ACC112 (cell line): ENCODE measurements at regions not wholly inside any gene's neighbourhood (a gene's known extent, or its start where the extent isn't known, plus 50 kb on each side); places are given as distances from the start of the nearest gene placed in this dataset.
"Not testable (repeated sequence)": the region's sequence is repeated elsewhere in the genome, so short reads cannot be mapped to it uniquely, and the experiment has no call there.

Experiments
- H2AFZ ChIP-seq: fragments of 200-600 bp; sonication (generic); one replicate; pipeline ENCODE4 v1.6.0; 2017; ENCODE audit warnings: antibody characterized with exemption, low read length; ENCODE audit not compliant: unreplicated experiment
- H3K27ac ChIP-seq: fragments of 200-600 bp; sonication (generic); 2 replicates; pipeline ENCODE4 v1.5.1; 2014; ENCODE audit warnings: low read depth, mild to moderate bottlenecking, antibody characterized with exemption, low read length, moderate library complexity
- H3K27me3 ChIP-seq: fragments of 200-600 bp; sonication (generic); 2 replicates; pipeline ENCODE4 v1.6.1; 2014; ENCODE audit warnings: mild to moderate bottlenecking, antibody characterized with exemption, low read length, moderate library complexity, mixed read lengths; ENCODE audit not compliant: insufficient read depth
- H3K36me3 ChIP-seq: fragments of 200-600 bp; sonication (generic); 2 replicates; pipeline ENCODE4 v1.6.1; 2016; ENCODE audit warnings: mild to moderate bottlenecking, antibody characterized with exemption, low read length, moderate library complexity, mixed read lengths; ENCODE audit not compliant: insufficient read depth
- H3K4me1 ChIP-seq: fragments of 200-600 bp; sonication (generic); one replicate; pipeline ENCODE4 v1.6.1; 2016; ENCODE audit warnings: low read length, mixed read lengths; ENCODE audit not compliant: insufficient read depth, unreplicated experiment, control insufficient read depth
- H3K4me3 ChIP-seq: fragments of 200-600 bp; sonication (generic); 2 replicates; pipeline ENCODE4 v1.5.1; 2014; ENCODE audit warnings: mild to moderate bottlenecking, low read depth, low read length
- H3K79me2 ChIP-seq: fragments of 200-600 bp; sonication (generic); one replicate; pipeline ENCODE4 v1.6.0; 2016; ENCODE audit warnings: low read length; ENCODE audit not compliant: control insufficient read depth, unreplicated experiment, insufficient read depth

GRCh38 chrY:7355891-7356290, 444.3 kb upstream of the AMELY start:
- H3K27me3 ChIP-seq, H3K36me3 ChIP-seq, H3K4me1 ChIP-seq, H3K27ac ChIP-seq, H3K79me2 ChIP-seq, H3K4me3 ChIP-seq, H2AFZ ChIP-seq: not testable (repeated sequence)

GRCh38 chrY:7344661-7345060, 433.1 kb upstream of the AMELY start:
- Histone ChIP-seq H3K4me1 (no peaks in the 10 kb centered on the region), H2AFZ (no peak overlapping the region), H3K27ac (peak overlapping the region; percentile 53), H3K36me3 (no peaks in the 10 kb centered on the region), H3K4me3 (no peak overlapping the region), H3K27me3 (no peaks in the 10 kb centered on the region), H3K79me2 (no peaks in the 10 kb centered on the region)

GRCh38 chrY:7343261-7343660, 431.7 kb upstream of the AMELY start:
- peak overlapping the region; percentile 52 for H3K27ac ChIP-seq
- H3K4me1 ChIP-seq, result no peaks in the 10 kb centered on the region
- no peak overlapping the region for H3K4me3 ChIP-seq
- H3K36me3 ChIP-seq, result no peaks in the 10 kb centered on the region
- no peaks in the 10 kb centered on the region for H3K79me2 ChIP-seq
- no peaks in the 10 kb centered on the region for H3K27me3 ChIP-seq
- no peak overlapping the region for H2AFZ ChIP-seq

- not testable (repeated sequence) for H2AFZ ChIP-seq, H3K79me2 ChIP-seq, H3K36me3 ChIP-seq
Observed at GRCh38 chrY:7342732-7343131, 431.2 kb upstream of the AMELY start.

GRCh38 chrY:7339391-7340087, 428.0 kb upstream of the AMELY start:
- H2AFZ ChIP-seq, result no peak overlapping the region
- no peaks in the 10 kb centered on the region for H3K79me2 ChIP-seq
- H3K27me3 ChIP-seq, result no peaks in the 10 kb centered on the region
- no peaks in the 10 kb centered on the region for H3K36me3 ChIP-seq
- H3K27ac ChIP-seq, result no peak overlapping the region
- H3K4me1 ChIP-seq, result no peaks in the 10 kb centered on the region
- no peak overlapping the region for H3K4me3 ChIP-seq

More at GRCh38 chrY:7342732-7343131, 431.2 kb upstream of the AMELY start:
- not testable (repeated sequence) for H3K4me1 ChIP-seq, H3K27me3 ChIP-seq, H3K4me3 ChIP-seq
- H3K27ac ChIP-seq, result peak overlapping the region; percentile 56

- H3K27ac ChIP-seq, result no peak overlapping the region; the same call in 1 of the 2 replicates
- H3K4me1 ChIP-seq, result no peaks in the 10 kb centered on the region
- H3K79me2 ChIP-seq, result peaks cover 5% of the 10 kb centered on the region
- H2AFZ ChIP-seq, result no peak overlapping the region
- H3K27me3 ChIP-seq, result no peaks in the 10 kb centered on the region
- H3K4me3 ChIP-seq, result no peak overlapping the region
- H3K36me3 ChIP-seq, result no peaks in the 10 kb centered on the region
Observed at GRCh38 chrY:7336023-7336873, 424.7 kb upstream of the AMELY start.

- H3K4me1 ChIP-seq, result no peaks in the 10 kb centered on the region
- H3K79me2 ChIP-seq, result peaks cover 8% of the 10 kb centered on the region
- no peak overlapping the region for H2AFZ ChIP-seq
- H3K36me3 ChIP-seq, result no peaks in the 10 kb centered on the region
- H3K27me3 ChIP-seq, result no peaks in the 10 kb centered on the region
- H3K27ac ChIP-seq, result no peak overlapping the region
- H3K4me3 ChIP-seq, result no peak overlapping the region
Observed at GRCh38 chrY:7334449-7334848, 422.9 kb upstream of the AMELY start.

GRCh38 chrY:7326296-7327246, 415.0 kb upstream of the AMELY start:
- Histone ChIP-seq H2AFZ (no peak overlapping the region), H3K36me3 (no peaks in the 10 kb centered on the region), H3K27ac (no peak overlapping the region), H3K27me3 (no peaks in the 10 kb centered on the region), H3K4me3 (no peak overlapping the region), H3K79me2 (peaks cover 14% of the 10 kb centered on the region), H3K4me1 (no peaks in the 10 kb centered on the region)

GRCh38 chrY:7325531-7325930, 414.0 kb upstream of the AMELY start:
- no peaks in the 10 kb centered on the region for H3K4me1 ChIP-seq
- H3K4me3 ChIP-seq, result no peak overlapping the region
- H3K36me3 ChIP-seq, result no peaks in the 10 kb centered on the region
- no peak overlapping the region for H3K27ac ChIP-seq
- peaks cover 14% of the 10 kb centered on the region for H3K79me2 ChIP-seq
- H3K27me3 ChIP-seq, result no peaks in the 10 kb centered on the region
- H2AFZ ChIP-seq, result no peak overlapping the region

GRCh38 chrY:7320751-7321150, 409.2 kb upstream of the AMELY start:
- Histone ChIP-seq H3K27me3 (no peaks in the 10 kb centered on the region), H3K4me3 (no peak overlapping the region), H3K79me2 (peaks cover 18% of the 10 kb centered on the region), H3K27ac (no peak overlapping the region), H3K36me3 (no peaks in the 10 kb centered on the region), H3K4me1 (no peaks in the 10 kb centered on the region), H2AFZ (no peak overlapping the region)
